Medulla oblongata (tissue), 1 donor: ENCODE measurements at regions not wholly inside any gene's neighbourhood (a gene's known extent, or its start where the extent isn't known, plus 50 kb on each side); places are given as distances from the start of the nearest gene placed in this dataset.

Source experiments
- DNase-seq: peaks from one replicate; pipeline ENCODE4 v3.0.0-alpha.2; 2015; ENCODE audit errors: extremely low spot score

DNA sequence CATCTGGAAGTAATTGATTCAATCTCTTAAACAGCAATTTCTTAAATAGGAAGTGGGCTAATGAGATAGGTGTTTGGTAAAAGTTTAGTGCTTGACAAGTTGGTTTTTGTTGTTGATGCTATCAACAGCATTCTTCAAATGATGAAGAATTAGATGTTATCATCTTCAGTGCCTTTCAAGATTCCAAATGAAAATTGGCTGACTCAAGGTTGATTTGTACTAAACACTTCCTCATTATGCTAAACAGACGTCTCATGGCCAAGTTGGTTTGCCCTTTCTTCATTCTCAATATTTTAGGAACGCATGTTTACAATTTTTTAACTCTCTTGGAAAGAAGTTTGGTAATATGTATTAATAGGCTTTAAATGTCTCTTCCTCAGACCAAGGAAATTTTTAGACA is 86.0 kb downstream of the MID1IP1 start:
- DNase-seq, result no peak

DNA sequence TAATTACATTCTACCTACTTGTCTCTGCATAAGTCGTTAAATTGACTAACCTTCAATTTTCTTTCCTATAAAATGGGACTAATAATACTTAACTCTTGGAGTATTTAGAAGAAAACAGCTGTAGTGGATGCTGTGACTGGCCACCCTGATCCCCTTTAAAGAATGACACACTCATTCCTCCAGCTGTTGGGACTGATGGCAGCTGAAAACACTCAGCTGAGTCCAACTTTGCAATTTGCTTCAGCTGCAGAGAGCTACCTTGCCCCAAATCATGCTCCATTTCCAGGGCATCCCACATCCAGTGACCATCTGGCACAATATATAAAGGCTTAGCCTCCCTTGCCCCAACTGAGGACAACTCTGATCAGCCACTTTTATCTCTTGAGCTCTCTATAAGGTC is 89.1 kb downstream of the MID1IP1 start:
- no peak for DNase-seq

DNA sequence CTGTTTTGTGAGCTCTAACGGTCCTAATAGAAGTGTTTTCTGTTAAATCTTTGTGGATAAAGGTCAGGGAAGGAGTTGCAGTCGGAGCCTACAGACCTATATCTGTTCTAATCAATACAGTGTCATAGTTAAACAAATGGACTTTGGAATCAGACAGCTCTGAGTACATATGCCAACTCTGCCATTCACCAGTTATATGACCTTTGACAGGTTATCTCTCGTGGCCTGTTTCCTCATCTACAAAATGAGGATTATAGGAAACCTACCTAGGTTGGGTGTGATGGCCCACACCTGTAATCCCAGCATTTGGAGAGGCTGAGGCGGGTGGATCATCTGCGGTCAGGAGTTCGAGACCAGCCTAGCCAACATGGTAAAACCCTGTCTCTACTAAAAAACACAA is 89.7 kb downstream of the MID1IP1 start:
- no peak for DNase-seq

DNA sequence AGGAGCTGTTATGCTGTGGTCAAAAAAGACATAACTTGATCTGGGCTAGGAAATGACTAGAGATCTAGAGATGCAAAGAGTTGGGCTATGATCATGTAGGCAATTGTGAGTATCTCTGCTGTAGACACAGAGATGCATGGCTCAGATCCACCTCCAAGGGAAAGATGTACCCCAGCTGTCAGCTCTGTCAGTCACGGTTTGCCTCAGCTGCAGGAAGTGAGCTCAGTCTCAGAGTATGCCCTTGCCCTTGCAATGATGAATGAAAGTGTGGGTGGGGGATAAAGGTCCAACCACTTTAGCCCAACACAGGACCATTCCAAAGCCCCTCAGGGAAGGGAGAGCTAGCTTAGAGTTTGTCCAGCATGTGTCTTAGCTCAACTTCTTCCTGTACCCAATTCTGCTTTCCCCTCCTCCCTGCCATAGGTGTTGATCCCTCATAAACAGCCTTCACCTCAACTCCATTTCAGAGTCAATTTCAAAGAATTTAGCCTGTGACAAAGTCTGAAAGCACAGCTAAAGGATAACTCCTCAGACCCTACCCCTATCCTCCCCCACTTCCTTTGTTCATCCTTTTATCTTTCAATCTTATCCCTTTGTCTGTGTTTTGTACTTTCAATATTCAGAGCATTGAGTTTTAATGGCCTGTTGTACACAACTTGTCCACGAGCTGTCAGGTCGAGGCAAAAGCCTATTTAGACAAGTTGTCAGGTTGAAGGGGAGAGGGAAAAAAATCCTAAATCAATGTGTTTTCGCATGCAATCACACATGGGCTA is 90.6 kb downstream of the MID1IP1 start:
- no peak for DNase-seq

DNA sequence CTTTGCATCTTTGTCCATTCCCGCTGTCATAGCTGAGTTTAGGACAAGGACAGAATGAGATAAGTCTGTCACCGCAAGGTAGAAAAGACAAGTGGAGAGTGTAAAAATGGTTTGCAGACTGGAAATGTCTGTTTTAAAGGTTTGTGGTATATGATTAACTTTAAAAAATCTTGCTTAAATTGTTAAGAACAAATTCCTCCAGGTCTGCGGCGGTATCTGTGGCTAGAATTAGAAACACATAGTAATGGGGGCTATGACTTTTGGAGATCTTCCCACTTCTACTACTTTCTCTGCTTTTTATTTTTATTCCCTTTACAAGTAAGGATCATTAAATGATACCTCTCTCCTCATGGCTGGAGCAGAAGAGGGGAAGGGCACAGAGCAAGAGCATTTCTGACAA is 92.2 kb downstream of the MID1IP1 start:
- DNase-seq, result no peak

DNA sequence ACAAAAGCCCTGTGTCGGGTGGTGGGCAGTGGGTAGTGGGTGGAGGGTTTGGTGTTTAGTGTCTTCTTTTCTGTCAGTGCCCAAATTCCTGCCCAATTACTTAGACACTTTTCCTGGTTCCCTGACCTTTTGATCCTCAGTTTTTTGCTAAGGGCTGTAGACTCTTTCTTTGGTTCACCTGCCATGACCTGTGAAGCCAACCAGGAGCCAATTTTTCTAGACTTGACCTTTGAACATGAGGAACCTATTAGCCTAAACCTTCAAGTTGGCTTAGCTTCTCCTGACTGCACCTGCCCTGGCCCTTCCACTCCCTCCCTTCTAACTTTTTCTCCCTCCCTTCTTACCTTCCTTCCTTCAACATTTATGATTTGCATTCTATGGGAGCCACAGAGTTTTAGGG is 94.5 kb downstream of the MID1IP1 start:
- DNase-seq, result no peak

DNA sequence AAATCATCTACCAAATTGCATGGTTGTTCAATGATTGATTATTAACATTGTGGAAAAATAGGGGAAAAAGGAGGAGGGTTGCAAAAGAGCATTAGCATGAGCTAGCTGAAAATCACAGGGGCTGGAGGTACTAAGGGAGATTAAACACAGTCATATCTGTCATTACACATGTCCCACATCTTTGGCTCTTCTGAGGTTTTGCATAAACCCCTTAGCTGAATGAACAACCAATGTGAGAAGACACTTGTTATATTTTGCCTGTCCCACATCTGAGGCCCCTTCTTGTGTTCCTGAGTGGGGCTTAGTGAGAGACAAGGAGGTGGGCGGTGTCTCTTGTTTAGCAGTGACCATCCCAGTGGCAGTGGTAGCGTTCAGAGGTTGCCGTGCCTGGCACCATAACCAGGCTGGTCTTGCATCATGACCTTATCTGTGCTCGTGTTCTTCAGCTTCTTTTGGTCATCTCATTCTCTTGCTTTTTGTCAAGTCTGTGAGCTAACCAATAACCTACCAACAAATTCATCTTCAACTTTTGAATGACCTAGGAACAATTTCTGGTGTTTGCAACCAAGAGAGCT is 95.6 kb downstream of the MID1IP1 start:
- no peak for DNase-seq

DNA sequence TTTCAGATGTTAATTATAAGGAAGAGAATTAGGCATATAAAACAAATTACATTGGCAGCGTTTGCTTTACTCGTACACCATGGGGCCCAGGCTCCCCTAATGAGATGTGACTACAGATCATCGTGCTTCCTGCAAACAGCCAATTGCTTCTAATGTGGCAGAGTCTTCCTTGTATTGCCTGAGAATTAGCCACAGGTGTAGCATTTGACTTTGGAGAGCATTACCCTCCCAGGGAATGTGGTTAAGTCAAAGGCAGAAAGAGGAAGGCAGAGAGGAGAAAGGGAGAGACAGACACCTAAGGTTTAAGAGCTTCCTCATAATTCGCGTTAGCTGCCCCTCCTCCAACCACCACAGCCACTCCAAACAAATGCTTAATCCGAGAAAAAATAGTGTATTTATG is 97.0 kb downstream of the MID1IP1 start:
- DNase-seq, result peak; percentile 4

DNA sequence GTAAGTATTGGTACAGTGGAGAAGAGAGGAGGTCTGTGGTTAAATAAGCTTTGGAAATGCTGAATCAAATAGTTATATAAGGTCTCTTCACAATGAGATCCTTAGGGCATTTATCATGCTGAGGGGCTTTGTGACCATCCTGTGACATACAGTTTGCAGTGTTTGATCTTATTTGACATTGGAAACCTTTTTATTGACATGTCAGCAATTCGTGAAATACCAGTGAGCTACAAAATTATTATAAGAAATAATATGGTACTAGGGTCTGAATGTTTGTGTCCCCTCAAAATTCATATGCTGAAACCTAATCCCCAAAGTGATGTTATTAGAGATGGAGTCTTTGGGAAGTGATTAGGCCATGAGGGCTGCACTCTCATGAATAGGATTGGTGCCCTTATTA is 98.4 kb downstream of the MID1IP1 start:
- DNase-seq, result no peak

DNA sequence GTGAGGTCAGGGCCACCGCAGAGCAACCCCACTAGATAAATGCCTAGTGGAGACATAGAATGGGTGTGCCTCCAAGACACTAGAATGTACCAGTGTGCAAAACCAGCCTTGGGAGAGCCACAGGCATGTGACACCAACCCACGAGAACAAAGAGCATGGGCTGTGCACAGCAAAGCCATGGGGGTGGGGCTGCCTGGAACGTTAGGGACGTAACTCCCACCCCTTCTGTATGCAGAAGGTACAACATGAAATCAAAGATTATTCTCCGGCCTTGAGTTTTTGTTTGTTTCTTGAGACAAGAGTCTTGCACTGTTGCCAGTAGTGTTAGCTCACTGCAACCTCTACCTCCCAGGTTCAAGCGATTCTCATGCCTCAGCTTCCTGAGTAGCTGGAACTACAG is 99.5 kb downstream of the MID1IP1 start:
- DNase-seq, result no peak

DNA sequence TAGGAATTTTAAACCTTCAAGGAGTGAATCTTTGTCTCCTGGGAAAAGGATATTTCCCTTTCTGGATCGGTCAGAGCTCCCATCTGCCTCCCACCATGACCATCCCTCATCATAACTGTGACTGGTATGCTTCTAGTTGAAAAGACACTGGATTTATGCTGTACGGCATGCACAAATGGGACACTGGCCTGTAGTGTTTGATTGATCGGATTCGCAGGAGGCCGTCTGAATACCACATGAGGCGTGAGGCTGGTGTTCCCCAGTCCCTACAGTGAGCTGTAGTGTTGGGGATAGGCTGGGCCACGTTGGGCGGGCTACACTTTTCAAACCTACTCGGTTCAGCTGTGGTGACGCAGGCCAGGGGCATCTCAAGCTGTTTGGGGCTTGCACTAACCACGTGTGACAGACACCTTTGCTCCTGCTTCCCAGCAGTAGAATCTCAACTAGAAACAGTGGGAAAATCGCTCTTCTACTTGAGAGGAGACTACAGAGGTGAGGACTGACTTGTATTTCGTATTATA is 101.8 kb downstream of the MID1IP1 start:
- no peak for DNase-seq

DNA sequence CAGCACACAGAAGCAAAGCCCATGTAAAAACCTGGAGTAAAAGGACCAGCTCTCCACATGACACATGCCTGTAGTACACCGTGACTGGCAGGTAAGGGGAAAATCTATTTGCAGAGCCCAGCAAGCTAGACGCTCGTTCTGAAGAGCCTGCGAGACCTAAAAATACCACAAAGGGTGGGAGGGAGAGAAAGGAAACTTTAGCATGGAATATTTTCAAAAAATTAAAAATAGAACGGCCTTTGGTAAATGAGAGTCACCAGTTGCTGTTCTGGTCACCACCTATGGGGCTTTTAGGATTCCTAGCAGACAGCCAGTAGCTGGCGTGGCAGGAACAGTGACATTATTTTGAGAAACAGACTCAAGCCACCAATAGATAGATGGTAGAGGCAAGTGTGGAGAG is 115.5 kb downstream of the MID1IP1 start:
- DNase-seq, result no peak

DNA sequence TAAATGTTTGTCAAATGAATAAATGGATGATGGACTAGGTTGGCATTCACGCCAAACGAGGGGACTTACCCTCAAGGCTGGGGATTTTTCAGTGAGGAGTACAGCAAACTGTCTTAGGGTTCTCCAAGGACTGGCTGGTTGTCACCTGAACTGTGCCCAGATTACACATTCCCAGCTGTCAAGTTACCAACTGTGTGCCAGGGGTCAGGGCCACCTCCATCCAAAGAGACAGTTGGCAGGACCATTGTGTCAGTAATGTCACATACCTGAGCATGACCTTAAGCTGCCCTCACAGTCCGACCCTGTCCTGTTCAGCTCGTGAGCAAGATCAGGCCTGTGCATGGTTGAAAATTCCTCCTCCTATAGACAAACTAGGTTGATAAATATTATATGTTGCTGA is 116.7 kb downstream of the MID1IP1 start:
- DNase-seq, result no peak

DNA sequence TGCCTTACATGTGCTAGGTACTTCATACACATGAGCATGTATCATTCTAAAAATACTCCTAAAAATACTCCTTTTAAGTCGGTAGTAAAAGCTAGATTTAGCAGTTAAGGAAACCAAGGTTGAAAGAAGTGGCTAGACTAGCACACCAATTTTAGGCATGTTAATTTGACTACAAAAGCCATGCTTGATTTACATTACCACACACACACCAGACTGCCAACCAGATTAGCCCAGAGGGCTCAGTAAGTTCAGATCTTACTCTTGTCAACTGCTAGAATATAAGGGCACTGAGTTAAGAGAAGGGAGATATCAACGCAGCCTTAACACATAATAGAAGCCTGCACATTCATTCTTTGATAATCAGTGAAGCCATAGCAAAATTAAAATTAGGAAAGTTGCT is 117.9 kb downstream of the MID1IP1 start:
- DNase-seq, result no peak

DNA sequence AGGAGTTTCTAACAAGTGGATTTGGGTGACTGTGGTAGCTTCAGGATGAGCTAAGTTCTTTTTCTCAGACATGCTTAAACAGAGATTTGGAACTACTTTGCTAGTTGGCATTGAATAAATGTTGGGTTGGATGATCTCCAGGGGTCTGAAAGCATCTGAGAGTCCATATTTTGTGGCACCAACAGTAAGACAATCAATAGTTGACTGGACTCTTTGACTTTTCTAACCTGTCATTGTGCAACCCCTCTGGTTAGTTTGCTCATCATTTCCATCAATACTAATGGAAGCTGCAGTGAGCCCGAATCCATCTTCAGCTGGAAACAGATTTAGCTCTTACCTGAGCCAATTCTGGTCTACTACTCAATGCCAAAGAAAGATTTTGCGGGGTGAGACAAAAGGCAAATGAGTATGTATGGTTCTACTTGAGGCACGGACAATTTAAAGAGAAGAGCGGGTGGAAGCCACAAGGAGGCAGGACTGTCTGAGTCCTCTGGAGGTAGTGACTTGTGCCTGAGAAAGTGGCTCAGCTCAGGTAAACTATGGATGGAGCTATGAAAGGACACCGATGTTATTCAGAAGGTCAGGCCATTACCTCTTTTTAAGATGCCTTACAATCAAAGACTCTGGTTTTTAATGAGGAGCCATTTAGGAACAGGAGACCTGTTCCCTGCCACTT is 118.7 kb downstream of the MID1IP1 start:
- DNase-seq, result no peak

DNA sequence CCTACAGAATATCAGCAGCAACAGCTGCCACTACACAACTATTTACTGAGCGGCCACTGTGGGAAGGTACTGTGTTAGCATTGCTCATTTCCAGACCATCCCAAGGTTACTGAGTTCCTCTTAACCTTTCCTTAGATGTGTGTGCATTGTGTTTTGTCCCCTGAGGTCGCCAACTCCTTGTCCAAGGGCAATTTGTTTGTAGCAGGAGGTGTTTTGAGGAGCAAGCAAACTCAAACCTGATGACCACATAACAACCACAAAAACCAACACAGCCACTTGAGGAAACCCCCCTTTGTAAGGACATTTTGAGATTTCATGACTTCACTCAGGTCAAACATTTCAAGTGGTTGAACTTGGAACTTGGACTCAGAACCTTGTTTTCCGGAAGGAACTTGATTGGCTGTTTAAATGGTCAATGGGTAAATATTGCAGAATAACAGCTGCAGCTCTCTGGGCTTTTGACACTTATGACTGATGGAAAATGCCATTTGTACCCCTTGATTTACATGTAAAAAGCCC is 122.3 kb downstream of the MID1IP1 start:
- DNase-seq, result no peak

DNA sequence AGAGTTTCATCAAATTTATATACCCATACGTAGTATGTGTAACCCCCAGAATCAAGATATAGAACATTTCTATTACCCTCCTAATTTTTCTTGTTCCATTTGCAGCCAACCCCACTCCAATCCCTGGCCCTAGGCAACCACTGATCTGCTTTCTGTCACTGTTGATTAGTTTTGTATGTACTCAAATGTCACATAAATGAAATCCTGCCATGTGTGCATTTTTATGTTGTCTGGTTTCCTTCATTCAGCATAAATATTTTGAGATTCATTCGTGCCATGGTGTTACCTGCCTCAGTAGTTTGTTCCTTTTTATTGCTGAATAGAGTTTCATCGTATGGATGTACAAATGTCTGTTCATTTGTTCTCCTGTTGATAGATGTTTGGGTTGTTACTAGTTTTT is 126.3 kb downstream of the MID1IP1 start:
- no peak for DNase-seq

DNA sequence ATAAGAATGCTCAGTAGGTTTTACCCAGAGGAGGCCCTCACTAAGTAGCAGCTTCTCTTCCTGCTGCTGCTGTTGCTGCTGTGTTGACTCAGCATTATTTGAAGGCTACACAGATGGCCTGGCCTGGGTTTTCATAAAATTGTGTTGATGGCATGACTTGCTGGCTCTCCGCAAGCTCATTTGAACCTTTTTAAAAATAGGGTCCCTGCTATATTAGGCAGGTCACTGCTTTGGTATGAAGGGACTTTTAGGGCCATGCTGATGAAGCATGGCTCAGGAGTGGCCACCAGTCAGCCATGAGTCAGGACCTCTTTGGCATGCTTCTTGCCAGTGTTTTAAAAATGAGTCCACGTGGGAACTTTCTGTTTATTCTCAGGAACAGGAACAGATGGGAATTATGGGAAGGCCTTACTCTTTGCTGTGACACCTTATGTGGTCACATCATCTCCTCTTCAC is 128.7 kb downstream of the MID1IP1 start:
- peak; percentile 15 for DNase-seq

DNA sequence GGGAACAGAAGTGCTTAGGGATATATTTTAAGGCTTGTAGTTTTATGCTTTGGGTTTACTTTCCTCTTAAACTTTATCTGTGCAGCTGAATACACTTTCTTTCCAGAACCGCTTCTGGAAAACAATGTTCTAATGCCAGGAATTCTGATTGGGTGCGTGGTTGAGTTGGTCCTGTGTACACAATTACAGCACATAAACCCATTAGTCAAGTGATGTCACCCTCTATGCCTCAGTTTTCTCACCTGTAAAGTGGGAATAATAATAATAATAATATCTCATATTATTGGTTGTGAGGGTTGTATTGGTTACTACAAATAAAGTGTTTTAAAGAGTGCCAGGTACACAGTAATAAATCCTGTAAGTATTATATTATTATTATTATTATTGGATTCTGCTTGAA is 129.2 kb downstream of the MID1IP1 start:
- no peak for DNase-seq

DNA sequence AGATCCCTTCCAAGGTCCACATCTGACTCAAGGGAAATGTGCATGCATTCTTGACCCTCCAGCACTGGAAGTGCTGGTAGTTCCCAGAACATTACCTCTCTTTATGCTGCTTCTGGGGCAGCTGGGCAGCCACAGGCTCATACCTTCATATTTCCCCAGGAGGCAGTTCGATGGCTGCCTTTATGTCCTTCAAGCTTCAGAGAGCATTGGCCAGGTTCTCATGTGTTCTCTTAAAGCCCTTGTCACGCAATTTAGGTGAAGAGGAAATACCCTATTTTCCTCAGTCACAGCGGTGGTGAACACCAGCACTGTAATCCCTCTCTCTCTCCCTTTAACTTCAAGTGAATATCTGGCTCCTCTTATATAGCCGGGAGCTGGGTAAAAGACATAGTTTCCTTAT is 134.3 kb downstream of the MID1IP1 start:
- no peak for DNase-seq

DNA sequence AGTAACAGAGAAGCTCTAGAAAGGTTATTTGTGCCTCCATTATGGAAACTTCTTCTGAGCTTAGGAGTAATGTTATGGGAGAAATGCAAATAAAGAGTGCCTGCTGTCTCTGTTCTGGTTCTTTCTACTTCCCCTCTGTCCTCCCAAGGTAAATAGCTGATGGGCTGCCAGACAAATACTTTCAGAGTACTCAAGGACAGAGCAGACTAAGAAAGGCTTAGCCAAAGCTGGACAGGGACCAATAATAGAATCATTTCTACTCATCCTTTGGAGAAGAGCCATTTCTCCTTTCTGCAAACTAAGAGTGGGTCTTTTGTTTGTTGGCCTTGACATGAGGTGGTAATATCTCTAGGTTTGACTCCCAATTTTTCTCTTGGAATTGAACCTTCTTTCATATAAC is 136.1 kb downstream of the MID1IP1 start:
- no peak for DNase-seq

DNA sequence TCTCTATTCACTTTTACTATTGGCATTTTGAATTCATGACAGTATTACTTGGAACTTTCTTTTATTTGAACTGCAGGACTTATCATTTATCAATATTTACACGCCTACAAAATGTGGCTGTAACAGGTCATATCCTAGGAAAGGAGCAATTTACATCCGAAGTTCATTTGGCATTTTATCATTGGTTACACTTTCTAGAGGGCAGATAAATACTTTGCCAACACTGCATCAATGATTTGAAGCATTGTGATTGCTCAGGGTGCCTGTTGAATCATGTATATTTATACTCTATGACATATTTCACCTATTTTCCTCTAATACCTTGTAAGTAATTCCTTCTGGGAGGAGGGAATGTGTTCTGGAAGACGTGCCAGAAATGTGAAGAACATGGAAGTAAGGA is 136.7 kb downstream of the MID1IP1 start:
- DNase-seq, result no peak

DNA sequence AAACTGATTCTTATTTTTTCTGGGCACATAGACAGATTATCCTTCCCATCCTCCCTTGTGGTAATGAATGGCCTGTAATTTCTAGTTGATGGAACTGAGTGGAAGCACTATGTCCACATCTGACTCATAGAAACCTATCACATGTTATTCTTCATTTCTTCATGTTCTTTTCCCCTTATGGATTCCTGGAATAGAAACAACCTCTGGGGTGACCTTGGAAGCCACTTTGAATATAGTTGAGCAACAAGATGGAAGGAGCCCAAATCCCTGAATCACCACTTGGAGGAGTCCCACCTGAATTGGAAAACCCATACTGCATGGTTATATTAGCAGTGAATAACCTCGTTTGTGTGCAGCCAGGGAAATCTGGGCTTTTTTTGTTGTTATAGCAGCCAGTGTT is 137.8 kb downstream of the MID1IP1 start:
- no peak for DNase-seq
